Neural progenitor cell (in vitro differentiated cells): ENCODE measurements at regions not wholly inside any gene's neighbourhood (a gene's known extent, or its start where the extent isn't known, plus 50 kb on each side); places are given as distances from the start of the nearest gene placed in this dataset.

Experiments used
- EZH2 ChIP-seq: fragments of 200-600 bp; sonication (generic); IDR thresholded peaks from 2 replicates; pipeline ENCODE4 v1.6.1; 2017; ENCODE audit warnings: antibody characterized with exemption, mild to moderate bottlenecking, moderate library complexity
- EZH2phosphoT487 ChIP-seq: fragments of 200-600 bp; sonication (generic); IDR thresholded peaks from 2 replicates; pipeline ENCODE4 v1.6.1; 2017; ENCODE audit warnings: antibody characterized with exemption
- TF ChIP-seq, protein P1 (sequence below): fragments of 200-600 bp; sonication (generic); IDR thresholded peaks from 2 replicates; pipeline ENCODE4 v1.5.1; 2017; ENCODE audit warnings: antibody characterized with exemption, mild to moderate bottlenecking

DNA sequence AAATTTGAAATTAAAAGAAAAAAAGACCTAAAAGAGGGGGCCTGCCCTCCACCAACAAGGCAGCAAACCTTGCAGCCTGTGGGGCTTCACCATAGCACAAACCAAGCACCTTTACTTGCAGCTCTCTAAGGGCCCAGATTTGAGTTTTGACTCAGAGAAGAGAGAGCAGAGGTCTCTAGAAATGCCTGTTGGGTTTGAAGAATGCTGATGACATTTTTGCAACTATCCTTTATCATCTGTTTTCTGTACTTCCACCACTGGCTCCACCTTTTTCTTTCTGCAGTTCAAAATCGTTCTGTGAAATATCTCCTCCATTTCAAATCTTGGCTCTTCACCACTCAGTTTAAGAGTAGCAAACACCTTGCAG, 83.8 kb upstream of the HMGA2 start:
- TF ChIP-seq, protein P1, sequence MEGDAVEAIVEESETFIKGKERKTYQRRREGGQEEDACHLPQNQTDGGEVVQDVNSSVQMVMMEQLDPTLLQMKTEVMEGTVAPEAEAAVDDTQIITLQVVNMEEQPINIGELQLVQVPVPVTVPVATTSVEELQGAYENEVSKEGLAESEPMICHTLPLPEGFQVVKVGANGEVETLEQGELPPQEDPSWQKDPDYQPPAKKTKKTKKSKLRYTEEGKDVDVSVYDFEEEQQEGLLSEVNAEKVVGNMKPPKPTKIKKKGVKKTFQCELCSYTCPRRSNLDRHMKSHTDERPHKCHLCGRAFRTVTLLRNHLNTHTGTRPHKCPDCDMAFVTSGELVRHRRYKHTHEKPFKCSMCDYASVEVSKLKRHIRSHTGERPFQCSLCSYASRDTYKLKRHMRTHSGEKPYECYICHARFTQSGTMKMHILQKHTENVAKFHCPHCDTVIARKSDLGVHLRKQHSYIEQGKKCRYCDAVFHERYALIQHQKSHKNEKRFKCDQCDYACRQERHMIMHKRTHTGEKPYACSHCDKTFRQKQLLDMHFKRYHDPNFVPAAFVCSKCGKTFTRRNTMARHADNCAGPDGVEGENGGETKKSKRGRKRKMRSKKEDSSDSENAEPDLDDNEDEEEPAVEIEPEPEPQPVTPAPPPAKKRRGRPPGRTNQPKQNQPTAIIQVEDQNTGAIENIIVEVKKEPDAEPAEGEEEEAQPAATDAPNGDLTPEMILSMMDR = no peak
- no peak for TF ChIP-seq EZH2
- no peak for TF ChIP-seq EZH2phosphoT487
